Common myeloid progenitor, CD34-positive (primary cell): ENCODE measurements at regions not wholly inside any gene's neighbourhood (a gene's known extent, or its start where the extent isn't known, plus 50 kb on each side); places are given as distances from the start of the nearest gene placed in this dataset.

ENCODE experiments used
- CTCF ChIA-PET: fragments of 350-600 bp; sonication (Branson Sonifier 250); formaldehyde crosslinking; loops from one replicate; lab custom pipeline; 2021; ENCODE audit warnings: antibody characterized with exemption; lab: Charles Lee
- POLR2A ChIA-PET: fragments of 350-600 bp; sonication (Branson Sonifier 250); formaldehyde crosslinking; loops from one replicate; lab custom pipeline; 2021; ENCODE audit warnings: antibody characterized with exemption; lab: Charles Lee
- DNase-seq, 3 donors: peaks; one replicate each; pipeline versions ENCODE4 v3.0.0 to v3.0.0-alpha.2; 2013
- H3K27ac ChIP-seq, 2 experiments: 1 replicate in 1 of 2; 2 replicates in 1 of 2; pipeline ENCODE4 v1.7.0; 2013; ENCODE audit warnings: inconsistent platforms in 2 of 2, low read length in 2 of 2, mild to moderate bottlenecking in 2 of 2, low read depth in 1 of 2, moderate library complexity in 1 of 2; ENCODE audit not compliant: severe bottlenecking in 2 of 2, insufficient read depth in 1 of 2, poor library complexity in 1 of 2
- H3K27me3 ChIP-seq, 5 experiments: replicated peaks in 2 of 5; 1 replicate in 3 of 5; 2 replicates in 2 of 5; pipeline versions ENCODE4 v1.6.1 to v1.7.0; 2013; ENCODE audit warnings: low read length in 4 of 5, mild to moderate bottlenecking in 2 of 5, moderate library complexity in 2 of 5, inconsistent platforms in 1 of 5; ENCODE audit not compliant: insufficient read depth in 5 of 5, control insufficient read depth in 4 of 5
- H3K36me3 ChIP-seq, 4 experiments: 1 replicate in 2 of 4; 2 replicates in 2 of 4; pipeline versions ENCODE4 v1.6.1 to v1.7.0; 2013; ENCODE audit warnings: low read length in 3 of 4, control low read depth in 1 of 4, mild to moderate bottlenecking in 1 of 4; ENCODE audit not compliant: control insufficient read depth in 4 of 4, insufficient read depth in 4 of 4
- H3K4me1 ChIP-seq, 4 experiments: 1 replicate in 3 of 4; 2 replicates in 1 of 4; pipeline versions ENCODE4 v1.6.1 to v1.7.1; 2013; ENCODE audit warnings: low read length in 3 of 4, mild to moderate bottlenecking in 3 of 4, control low read depth in 1 of 4, inconsistent platforms in 1 of 4, moderate library complexity in 1 of 4; ENCODE audit not compliant: control insufficient read depth in 4 of 4, insufficient read depth in 4 of 4; ENCODE audit errors: control extremely low read depth in 1 of 4
- H3K4me3 ChIP-seq, 7 experiments: 1 replicate in 4 of 7; 2 replicates in 3 of 7; pipeline versions ENCODE4 v1.5.1 to v1.7.0; 2013; ENCODE audit warnings: mild to moderate bottlenecking in 7 of 7, low read length in 6 of 7, moderate library complexity in 6 of 7, inconsistent platforms in 2 of 7, low read depth in 2 of 7, control low read depth in 1 of 7; ENCODE audit not compliant: insufficient read depth in 4 of 7, control insufficient read depth in 1 of 7; ENCODE audit errors: extremely low read depth in 1 of 7
- H3K9me3 ChIP-seq, 5 experiments: 1 replicate in 4 of 5; 2 replicates in 1 of 5; pipeline versions ENCODE4 v1.6.1 to v1.7.1; 2013; ENCODE audit warnings: low read length in 4 of 5, mild to moderate bottlenecking in 2 of 5, inconsistent platforms in 1 of 5, low read depth in 1 of 5, moderate library complexity in 1 of 5; ENCODE audit not compliant: control insufficient read depth in 4 of 5, insufficient read depth in 2 of 5; ENCODE audit errors: control extremely low read depth in 1 of 5
- WGBS: methylation state at CpG from one replicate; pipeline ENCODE4 v1.1.5; 2013; ENCODE audit not compliant: insufficient coverage; 5-methylcytosine and 5-hydroxymethylcytosine counted together

- no peaks in the 10 kb centered on the region for H3K36me3 ChIP-seq
- 94% methylated on average over 2 of the region's 6 CpGs for WGBS
- ChIA-PET CTCF (no interaction called here), POLR2A (no interaction called here)
- no peak for DNase-seq
- H3K27me3 ChIP-seq = no peaks in the 10 kb centered on the region
- H3K9me3 ChIP-seq = no peaks in the 10 kb centered on the region
- no peak overlapping the region for H3K27ac ChIP-seq
- no peaks in the 10 kb centered on the region for H3K4me1 ChIP-seq
- H3K4me3 ChIP-seq = no peak overlapping the region
These were observed 711.9 kb downstream of the SUCLG1 start for GRCh38 chr2:83747141-83747540.

- no peaks in the 10 kb centered on the region for H3K36me3 ChIP-seq
- H3K4me1 ChIP-seq = no peaks in the 10 kb centered on the region
- no peaks in the 10 kb centered on the region for H3K27me3 ChIP-seq
- peaks cover 0 to 3% (median 0%) of the 10 kb centered on the region in 5 experiments for H3K9me3 ChIP-seq
- no peak for DNase-seq
- WGBS = 74% methylated on average over 3 of the region's 4 CpGs
- CTCF ChIA-PET = no interaction called here
- no peak overlapping the region for H3K27ac ChIP-seq
- H3K4me3 ChIP-seq = no peak overlapping the region
- POLR2A ChIA-PET = no interaction called here
These were observed 714.2 kb downstream of the SUCLG1 start for GRCh38 chr2:83744855-83745254.

GRCh38 chr2:83742117-83742782 is 716.8 kb downstream of the SUCLG1 start:
- H3K4me3 ChIP-seq = no peak overlapping the region
- no peak overlapping the region for H3K27ac ChIP-seq
- H3K27me3 ChIP-seq = no peaks in the 10 kb centered on the region
- no peaks in the 10 kb centered on the region for H3K4me1 ChIP-seq
- peaks cover 0 to 3% (median 0%) of the 10 kb centered on the region in 5 experiments for H3K9me3 ChIP-seq
- ChIA-PET CTCF (no interaction called here), POLR2A (no interaction called here)
- no peak for DNase-seq
- H3K36me3 ChIP-seq = no peaks in the 10 kb centered on the region
- 100% methylated on average over 2 of the region's 2 CpGs for WGBS

DNA sequence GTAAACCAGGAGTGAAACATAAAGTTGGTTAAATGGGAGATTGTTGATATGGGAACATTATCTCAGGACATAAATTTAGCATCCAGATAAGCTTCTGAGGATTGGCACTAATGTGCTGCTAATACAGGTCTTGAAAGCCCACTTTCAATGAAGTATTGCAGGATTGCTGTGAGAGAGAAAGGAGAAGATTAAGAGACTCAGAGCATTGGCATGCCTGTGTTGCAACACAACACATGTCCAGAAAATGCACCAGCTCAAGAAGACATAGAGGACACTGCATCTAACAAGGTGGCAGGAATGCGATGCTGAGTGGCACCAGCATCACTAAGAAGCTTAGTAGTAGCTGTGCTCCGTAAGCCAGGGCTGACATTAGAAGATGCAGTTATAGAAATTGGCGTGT is 728.9 kb downstream of the SUCLG1 start:
- 100% methylated on average over 1 of the region's 3 CpGs for WGBS

DNA sequence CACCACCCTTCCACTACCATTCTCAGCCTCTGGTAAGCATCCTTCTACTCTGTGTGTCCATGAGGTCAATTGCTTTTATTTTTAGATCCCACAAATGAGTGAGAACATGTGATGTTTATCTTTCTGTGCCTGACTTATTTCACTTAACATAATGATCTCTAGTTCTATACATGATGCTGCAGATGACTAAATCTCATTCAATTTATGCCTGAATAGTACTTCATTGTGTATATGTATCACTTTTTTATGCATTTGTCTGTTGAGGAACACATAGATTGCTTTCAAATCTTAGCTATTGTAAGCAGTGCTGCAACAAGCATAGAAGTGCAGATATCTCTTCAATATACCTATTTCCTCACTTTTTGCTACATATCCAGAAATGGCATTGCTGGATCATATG is 733.3 kb downstream of the SUCLG1 start:
- ChIA-PET POLR2A (no interaction called here), CTCF (no interaction called here)
- DNase-seq = no peak
- Histone ChIP-seq H3K9me3 (peaks cover 0 to 5% (median 0%) of the 10 kb centered on the region in 5 experiments), H3K4me3 (no peak overlapping the region), H3K27ac (no peak overlapping the region), H3K4me1 (no peaks in the 10 kb centered on the region), H3K36me3 (no peaks in the 10 kb centered on the region), H3K27me3 (no peaks in the 10 kb centered on the region)

More for the DNA sequence above, 728.9 kb downstream of the SUCLG1 start:
- Histone ChIP-seq H3K9me3 (peaks cover 0 to 5% (median 0%) of the 10 kb centered on the region in 5 experiments), H3K27me3 (no peaks in the 10 kb centered on the region), H3K4me3 (no peak overlapping the region), H3K36me3 (no peaks in the 10 kb centered on the region), H3K4me1 (no peaks in the 10 kb centered on the region), H3K27ac (no peak overlapping the region)
- ChIA-PET CTCF (no interaction called here), POLR2A (no interaction called here)
- no peak for DNase-seq

DNA sequence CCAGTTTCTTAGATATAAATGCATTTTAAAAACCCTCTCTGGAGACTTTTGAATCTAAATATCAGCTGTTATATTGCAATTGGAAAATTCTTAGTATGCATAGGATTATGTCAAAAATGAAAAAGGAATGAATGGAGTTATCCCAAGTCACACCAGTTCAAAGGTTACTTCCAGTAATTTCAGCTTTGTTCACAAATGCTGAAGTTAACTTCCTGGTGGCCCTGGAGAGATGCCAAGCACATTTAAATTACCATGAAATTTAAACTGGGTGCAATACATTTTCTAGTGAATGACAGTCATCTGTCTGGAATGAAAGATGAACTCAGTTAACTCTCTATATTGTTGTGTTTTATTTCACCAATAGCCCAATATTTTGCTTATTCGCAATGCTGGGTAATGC is 753.9 kb downstream of the SUCLG1 start:
- H3K4me1 ChIP-seq = no peaks in the 10 kb centered on the region
- no peak for DNase-seq
- no peaks in the 10 kb centered on the region for H3K9me3 ChIP-seq
- no peaks in the 10 kb centered on the region for H3K36me3 ChIP-seq
- ChIA-PET POLR2A (no interaction called here), CTCF (no interaction called here)
- H3K4me3 ChIP-seq = no peak overlapping the region
- WGBS = no CpG with 5 or more reads among the region's 1 CpG
- H3K27ac ChIP-seq = no peak overlapping the region
- no peaks in the 10 kb centered on the region for H3K27me3 ChIP-seq

GRCh38 chr2:83703598-83703997 is 755.5 kb downstream of the SUCLG1 start:
- Histone ChIP-seq H3K4me3 (no peak overlapping the region), H3K9me3 (no peaks in the 10 kb centered on the region), H3K27me3 (no peaks in the 10 kb centered on the region), H3K4me1 (no peaks in the 10 kb centered on the region), H3K27ac (no peak overlapping the region), H3K36me3 (no peaks in the 10 kb centered on the region)
- CTCF ChIA-PET = no interaction called here
- no peak for DNase-seq
- WGBS = no CpG with 5 or more reads among the region's 1 CpG
- POLR2A ChIA-PET = no interaction called here
